A549 (cell line): ENCODE measurements at regions not wholly inside any gene's neighbourhood (a gene's known extent, or its start where the extent isn't known, plus 50 kb on each side); places are given as distances from the start of the nearest gene placed in this dataset.

ENCODE experiments used
- EHMT2 ChIP-seq: fragments of 200-600 bp; sonication (generic); IDR thresholded peaks from 2 replicates; pipeline ENCODE4 v1.6.1; 2016; ENCODE audit warnings: antibody characterized with exemption, low read depth, mild to moderate bottlenecking, moderate library complexity
- TF ChIP-seq, protein P1 (sequence below): fragments of >200 bp; sonication (Bioruptor Twin); formaldehyde crosslinking; IDR thresholded peaks from 3 replicates; pipeline ENCODE4 v1.5.1; 2016

DNA sequence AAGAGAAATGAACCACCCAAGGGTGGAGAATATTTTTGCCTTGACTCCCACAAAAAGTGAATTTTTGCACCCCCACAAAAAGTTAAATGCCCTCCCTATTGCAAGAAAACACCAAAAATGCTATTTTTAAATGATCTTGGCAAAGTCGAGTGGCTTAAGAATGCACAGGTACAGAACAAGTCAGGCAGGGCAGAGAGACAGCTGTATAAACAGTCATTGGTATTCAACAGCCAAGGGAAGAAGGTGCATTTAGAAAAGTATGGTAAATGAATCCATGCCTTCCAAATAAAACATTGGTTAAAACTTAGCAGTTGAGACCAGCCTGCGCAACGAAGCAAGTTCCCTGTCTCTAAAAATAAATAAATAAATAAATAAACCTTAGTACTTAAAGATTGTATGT lies 169.3 kb downstream of the CHIC2 start:
- no peak for TF ChIP-seq EHMT2
- TF ChIP-seq, protein P1, sequence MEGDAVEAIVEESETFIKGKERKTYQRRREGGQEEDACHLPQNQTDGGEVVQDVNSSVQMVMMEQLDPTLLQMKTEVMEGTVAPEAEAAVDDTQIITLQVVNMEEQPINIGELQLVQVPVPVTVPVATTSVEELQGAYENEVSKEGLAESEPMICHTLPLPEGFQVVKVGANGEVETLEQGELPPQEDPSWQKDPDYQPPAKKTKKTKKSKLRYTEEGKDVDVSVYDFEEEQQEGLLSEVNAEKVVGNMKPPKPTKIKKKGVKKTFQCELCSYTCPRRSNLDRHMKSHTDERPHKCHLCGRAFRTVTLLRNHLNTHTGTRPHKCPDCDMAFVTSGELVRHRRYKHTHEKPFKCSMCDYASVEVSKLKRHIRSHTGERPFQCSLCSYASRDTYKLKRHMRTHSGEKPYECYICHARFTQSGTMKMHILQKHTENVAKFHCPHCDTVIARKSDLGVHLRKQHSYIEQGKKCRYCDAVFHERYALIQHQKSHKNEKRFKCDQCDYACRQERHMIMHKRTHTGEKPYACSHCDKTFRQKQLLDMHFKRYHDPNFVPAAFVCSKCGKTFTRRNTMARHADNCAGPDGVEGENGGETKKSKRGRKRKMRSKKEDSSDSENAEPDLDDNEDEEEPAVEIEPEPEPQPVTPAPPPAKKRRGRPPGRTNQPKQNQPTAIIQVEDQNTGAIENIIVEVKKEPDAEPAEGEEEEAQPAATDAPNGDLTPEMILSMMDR: no peak
